Esophagus muscularis mucosa (tissue), 4 donors: ENCODE measurements at regions not wholly inside any gene's neighbourhood (a gene's known extent, or its start where the extent isn't known, plus 50 kb on each side); places are given as distances from the start of the nearest gene placed in this dataset.

Source experiments
- DNase-seq: peaks from one replicate; pipeline ENCODE4 v3.0.0-alpha.2; 2017; ENCODE audit errors: extremely low spot score
- H3K27ac ChIP-seq, 4 donors: fragments of 200-600 bp; sonication (generic); replicated peaks in 1 of 4; 1 replicate in 3 of 4; 2 replicates in 1 of 4; pipeline ENCODE4 v1.5.1; 2016 to 2019; ENCODE audit warnings: mild to moderate bottlenecking in 1 of 4
- H3K27me3 ChIP-seq, 4 donors: fragments of 200-600 bp; sonication (generic); one replicate each; pipeline versions ENCODE4 v1.5.1 to v1.6.0; 2016 to 2019
- H3K36me3 ChIP-seq, 4 donors: fragments of 200-600 bp; sonication (generic); one replicate each; pipeline ENCODE4 v1.5.1; 2016 to 2019
- H3K4me1 ChIP-seq, 4 donors: fragments of 200-600 bp; sonication (generic); one replicate each; pipeline ENCODE4 v1.5.1; 2016 to 2019
- H3K4me3 ChIP-seq, 4 donors: fragments of 200-600 bp; sonication (generic); 1 replicate in 2 of 4; 2 replicates in 2 of 4; pipeline ENCODE4 v1.5.1; 2016 to 2019; ENCODE audit warnings: mild to moderate bottlenecking in 4 of 4, moderate library complexity in 1 of 4
- H3K9me3 ChIP-seq, 4 donors: fragments of 200-600 bp; sonication (generic); 1 replicate in 3 of 4; 2 replicates in 1 of 4; pipeline ENCODE4 v1.5.1; 2016 to 2019
- CTCF ChIP-seq, 3 experiments: fragments of 200-600 bp in 2 of 3; fragments of 450-650 bp in 1 of 3; sonication (generic) in 2 of 3; IDR thresholded peaks; one replicate each; pipeline ENCODE4 v1.5.1; 2017 to 2019; ENCODE audit warnings: antibody characterized with exemption in 3 of 3, mild to moderate bottlenecking in 2 of 3, moderate library complexity in 1 of 3
- EP300 ChIP-seq: sonication (generic); formaldehyde crosslinking; IDR thresholded peaks from one replicate; pipeline ENCODE4 v1.6.1; 2017; ENCODE audit warnings: antibody characterized with exemption
- POLR2A ChIP-seq: fragments of 450-650 bp; IDR thresholded peaks from one replicate; pipeline ENCODE4 v1.6.1; 2017; ENCODE audit warnings: antibody characterized with exemption, moderate library complexity, mild to moderate bottlenecking, low read depth
- POLR2AphosphoS5 ChIP-seq, 2 donors: sonication (generic); formaldehyde crosslinking; IDR thresholded peaks; one replicate each; pipeline ENCODE4 v1.6.1; 2017; ENCODE audit warnings: antibody characterized with exemption in 2 of 2
- WGBS: methylation state at CpG from one replicate; pipeline ENCODE4 v1.1.5; 2018; 5-methylcytosine and 5-hydroxymethylcytosine counted together
- intact Hi-C: fragments of 100-400 bp; cut with DNase I; formaldehyde crosslinking; loops from one replicate; pipeline ENCODE4 v1.15.1; 2023

GRCh38 chr7:10604128-10604527 is 369.5 kb upstream of the PHF14 start:
- H3K36me3 ChIP-seq: no peaks in the 10 kb centered on the region
- intact Hi-C loops: no loop called here
- TF ChIP-seq POLR2AphosphoS5 (IDR thresholded peaks at IDR 0.05) (no peak), CTCF (IDR thresholded peaks at IDR 0.05) (no peak), POLR2A (no peak), EP300 (no peak)
- no peak overlapping the region for H3K4me3 ChIP-seq
- no peaks in the 10 kb centered on the region for H3K27me3 ChIP-seq
- no peaks in the 10 kb centered on the region for H3K4me1 ChIP-seq
- H3K27ac ChIP-seq: no peak overlapping the region
- no peaks in the 10 kb centered on the region for H3K9me3 ChIP-seq
- no peak for DNase-seq

DNA sequence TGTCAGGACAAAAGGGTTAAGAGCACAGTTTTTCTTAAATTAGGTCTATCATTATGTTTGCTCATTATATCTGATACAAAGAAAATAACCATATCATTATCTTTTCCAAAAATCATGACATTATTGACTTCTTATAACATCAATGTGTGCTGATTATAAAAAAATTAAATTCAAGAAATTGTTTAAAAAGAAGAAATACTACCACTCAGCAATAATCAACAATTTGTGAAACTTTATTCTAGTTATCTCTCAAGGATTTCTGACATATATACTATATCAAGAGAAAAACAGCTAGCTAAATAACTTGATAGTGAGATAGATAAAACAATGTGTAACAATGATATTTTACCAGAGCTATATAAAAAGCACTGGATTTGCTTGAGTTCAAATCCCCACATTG is 360.7 kb upstream of the PHF14 start:
- Histone ChIP-seq H3K27me3 (no peaks in the 10 kb centered on the region), H3K36me3 (no peaks in the 10 kb centered on the region), H3K4me1 (no peaks in the 10 kb centered on the region), H3K4me3 (no peak overlapping the region), H3K9me3 (no peaks in the 10 kb centered on the region), H3K27ac (no peak overlapping the region)
- intact Hi-C loops: no loop called here
- DNase-seq: no peak
- no peak for TF ChIP-seq EP300
- TF ChIP-seq POLR2AphosphoS5 (IDR thresholded peaks at IDR 0.05): no peak
- no peak for TF ChIP-seq POLR2A
- no peak for TF ChIP-seq CTCF (IDR thresholded peaks at IDR 0.05)

GRCh38 chr7:10618953-10619352 is 354.7 kb upstream of the PHF14 start:
- TF ChIP-seq EP300: no peak
- TF ChIP-seq POLR2A: no peak
- TF ChIP-seq CTCF (IDR thresholded peaks at IDR 0.05): no peak
- TF ChIP-seq POLR2AphosphoS5 (IDR thresholded peaks at IDR 0.05): no peak
- WGBS: 48% methylated on average over 3 of the region's 3 CpGs
- H3K36me3 ChIP-seq: no peaks in the 10 kb centered on the region

GRCh38 chr7:10632712-10633111 is 341.0 kb upstream of the PHF14 start:
- Histone ChIP-seq H3K27ac (no peak overlapping the region), H3K27me3 (no peaks in the 10 kb centered on the region), H3K4me1 (no peaks in the 10 kb centered on the region), H3K9me3 (peaks cover 0 to 10% (median 0%) of the 10 kb centered on the region in 4 donors), H3K36me3 (no peaks in the 10 kb centered on the region), H3K4me3 (no peak overlapping the region)
- intact Hi-C loops: no loop called here
- DNase-seq: no peak
- TF ChIP-seq POLR2A (no peak), POLR2AphosphoS5 (IDR thresholded peaks at IDR 0.05) (no peak), EP300 (no peak), CTCF (IDR thresholded peaks at IDR 0.05) (no peak)
- WGBS: 38% methylated on average over 1 of the region's 1 CpG

More at GRCh38 chr7:10618953-10619352, 354.7 kb upstream of the PHF14 start:
- H3K4me1 ChIP-seq: no peaks in the 10 kb centered on the region
- no peak for DNase-seq
- no peak overlapping the region for H3K4me3 ChIP-seq
- H3K27ac ChIP-seq: no peak overlapping the region
- intact Hi-C loops: no loop called here
- H3K27me3 ChIP-seq: no peaks in the 10 kb centered on the region
- H3K9me3 ChIP-seq: no peaks in the 10 kb centered on the region

DNA sequence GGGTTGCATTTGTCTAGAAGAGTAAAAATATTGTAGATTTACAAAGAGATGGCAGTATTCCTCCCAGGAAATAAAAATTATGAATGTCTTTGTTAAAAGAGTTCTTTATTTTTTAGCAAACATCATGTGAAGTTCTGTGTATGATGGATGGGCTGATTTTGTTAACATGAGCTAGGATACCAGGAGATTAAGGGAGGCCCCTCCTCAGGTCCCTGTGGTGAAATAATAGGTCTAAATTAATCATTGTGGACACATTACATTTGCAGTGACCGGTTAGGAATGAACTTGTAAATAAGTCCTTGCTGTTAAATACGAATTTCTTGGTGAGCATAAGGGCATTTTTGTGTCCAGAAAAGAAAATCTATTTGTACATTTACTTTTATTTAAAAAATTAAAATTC is 339.4 kb upstream of the PHF14 start:
- Histone ChIP-seq H3K36me3 (no peaks in the 10 kb centered on the region), H3K27ac (no peak overlapping the region), H3K4me3 (no peak overlapping the region), H3K4me1 (no peaks in the 10 kb centered on the region), H3K9me3 (peaks cover 0 to 10% (median 0%) of the 10 kb centered on the region in 4 donors), H3K27me3 (no peaks in the 10 kb centered on the region)
- intact Hi-C loops: no loop called here
- DNase-seq: no peak
- no peak for TF ChIP-seq EP300
- TF ChIP-seq POLR2A: no peak
- no peak for TF ChIP-seq POLR2AphosphoS5 (IDR thresholded peaks at IDR 0.05)
- no peak for TF ChIP-seq CTCF (IDR thresholded peaks at IDR 0.05)
- 29% methylated on average over 2 of the region's 2 CpGs for WGBS
